ENCODE measurements at regions not wholly inside any gene's neighbourhood (a gene's known extent, or its start where the extent isn't known, plus 50 kb on each side); places are given as distances from the start of the nearest gene placed in this dataset.

GRCh38 chr17:77434136-77435114, 293.7 kb downstream of the SEC14L1 start:
- no peak for ATAC-seq

- peak; percentile 46 to 52 for ATAC-seq
Measured at GRCh38 chr17:77435272-77436057, 294.7 kb downstream of the SEC14L1 start.

- ATAC-seq, result no peak
Measured at GRCh38 chr17:77436058-77436442, 295.3 kb downstream of the SEC14L1 start.

- no peak for ATAC-seq
Measured at GRCh38 chr17:77436481-77436880, 295.7 kb downstream of the SEC14L1 start.

GRCh38 chr17:77437017-77437416, 296.2 kb downstream of the SEC14L1 start:
- ATAC-seq, result no peak

GRCh38 chr17:77437747-77438146, 297.0 kb downstream of the SEC14L1 start:
- no peak for ATAC-seq

- no peak for ATAC-seq
Measured at GRCh38 chr17:77438241-77439188, 297.7 kb downstream of the SEC14L1 start.

- ATAC-seq, result no peak
Measured at GRCh38 chr17:77439189-77440018, 298.6 kb downstream of the SEC14L1 start.

- ATAC-seq, result no peak
Measured at GRCh38 chr17:77440560-77440981, 299.8 kb downstream of the SEC14L1 start.

GRCh38 chr17:77441130-77441920, 300.6 kb downstream of the SEC14L1 start:
- ATAC-seq, result peak; percentile 55 to 56

GRCh38 chr17:77441940-77442339, 301.2 kb downstream of the SEC14L1 start:
- ATAC-seq, result peak; percentile 63

- no peak for ATAC-seq
Measured at GRCh38 chr17:77442976-77443747, 302.4 kb downstream of the SEC14L1 start.

GRCh38 chr17:77443748-77444260, 303.0 kb downstream of the SEC14L1 start:
- ATAC-seq, result no peak

- peak in 1 of 2 donors; percentile 0 for ATAC-seq
Measured at GRCh38 chr17:77444628-77444983, 303.8 kb downstream of the SEC14L1 start.

GRCh38 chr17:77444984-77445759, 304.4 kb downstream of the SEC14L1 start:
- ATAC-seq, result peak; percentile 63

GRCh38 chr17:77445760-77446532, 305.2 kb downstream of the SEC14L1 start:
- peak; percentile 8 to 12 for ATAC-seq

GRCh38 chr17:77446940-77447634, 306.3 kb downstream of the SEC14L1 start:
- ATAC-seq, result no peak

All from activated CD4-positive, CD25-positive, alpha-beta regulatory T cell treated with anti-CD3 and anti-CD28 coated beads, Interleukin-2, amount 50 U/mL, for 24 hours (primary cell).